Vagina (tissue), 2 donors: ENCODE measurements at regions not wholly inside any gene's neighbourhood (a gene's known extent, or its start where the extent isn't known, plus 50 kb on each side); places are given as distances from the start of the nearest gene placed in this dataset.

Experiments
- DNase-seq, 2 donors: peaks; one replicate each; pipeline ENCODE4 v3.0.0-alpha.2; 2017; ENCODE audit errors: extremely low spot score in 2 of 2
- H3K27ac ChIP-seq: fragments of 200-600 bp; sonication (generic); one replicate; pipeline ENCODE4 v1.5.1; 2019
- H3K27me3 ChIP-seq: fragments of 200-600 bp; sonication (generic); one replicate; pipeline ENCODE4 v1.5.1; 2019
- H3K36me3 ChIP-seq, 2 donors: fragments of 200-600 bp; sonication (generic); one replicate each; pipeline ENCODE4 v1.5.1; 2017 to 2019
- H3K4me1 ChIP-seq: fragments of 200-600 bp; sonication (generic); one replicate; pipeline ENCODE4 v1.5.1; 2019
- H3K4me3 ChIP-seq, 2 donors: fragments of 200-600 bp; sonication (generic); 1 replicate in 1 of 2; 2 replicates in 1 of 2; pipeline ENCODE4 v1.5.1; 2016 to 2019
- H3K9me3 ChIP-seq: fragments of 200-600 bp; sonication (generic); one replicate; pipeline ENCODE4 v1.5.1; 2019
- CTCF ChIP-seq, 3 experiments: fragments of 450-650 bp in 2 of 3; fragments of 200-600 bp in 1 of 3; sonication (generic) in 1 of 3; IDR thresholded peaks; one replicate each; pipeline ENCODE4 v1.5.1; 2017 to 2019; ENCODE audit warnings: antibody characterized with exemption in 3 of 3, mild to moderate bottlenecking in 2 of 3, moderate library complexity in 2 of 3
- POLR2A ChIP-seq, 2 donors: fragments of 450-650 bp; IDR thresholded peaks; one replicate each; pipeline ENCODE4 v1.6.1; 2017; ENCODE audit warnings: antibody characterized with exemption in 2 of 2, mild to moderate bottlenecking in 2 of 2, moderate library complexity in 2 of 2
- POLR2AphosphoS5 ChIP-seq, 2 donors: sonication (generic); formaldehyde crosslinking; IDR thresholded peaks; one replicate each; pipeline ENCODE4 v1.9.0; 2017; ENCODE audit warnings: antibody characterized with exemption in 2 of 2, mild to moderate bottlenecking in 2 of 2, low read depth in 1 of 2; ENCODE audit not compliant: insufficient read depth in 1 of 2
- intact Hi-C: fragments of 100-400 bp; cut with DNase I; formaldehyde crosslinking; loops from one replicate; pipeline ENCODE4 v1.15.1; 2023

DNA sequence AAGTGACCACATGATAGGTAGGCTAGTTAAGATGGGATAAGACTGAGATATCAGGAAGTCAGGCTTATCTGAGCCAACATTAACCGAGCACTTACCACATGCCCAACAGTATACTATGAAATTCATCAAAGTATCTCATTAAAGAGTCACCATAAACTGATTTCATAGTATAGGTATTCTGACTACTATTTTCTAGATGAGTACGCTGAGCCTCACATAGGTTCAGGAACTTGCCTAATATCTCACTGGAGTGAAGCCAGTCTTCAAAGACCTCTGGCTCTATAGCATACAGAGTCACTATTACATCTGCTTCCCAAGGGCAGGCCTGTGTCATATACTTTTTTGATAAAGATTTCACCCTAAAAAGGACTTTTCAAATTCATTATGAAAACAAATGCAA lies 115.6 kb upstream of the NGF start:
- Histone ChIP-seq H3K4me3 (no peak overlapping the region), H3K27me3 (no peaks in the 10 kb centered on the region), H3K9me3 (no peaks in the 10 kb centered on the region), H3K4me1 (no peaks in the 10 kb centered on the region), H3K27ac (no peak overlapping the region), H3K36me3 (no peaks in the 10 kb centered on the region)
- TF ChIP-seq CTCF (IDR thresholded peaks at IDR 0.05) (no peak), POLR2A (IDR thresholded peaks at IDR 0.05) (no peak), POLR2AphosphoS5 (IDR thresholded peaks at IDR 0.05; ENCODE audit: insufficient read depth in 1 of 2, low read depth in 1 of 2) (no peak)
- intact Hi-C loops = loop anchor here (10.0 kb wide), 1 partner anchor 99 kb away; no protein-coding TSS in a partner anchor
- DNase-seq = no peak

- intact Hi-C loops = loop anchor here (10.0 kb wide), 1 partner anchor 98 kb away; no protein-coding TSS in a partner anchor
- Histone ChIP-seq H3K36me3 (no peaks in the 10 kb centered on the region), H3K4me3 (no peak overlapping the region), H3K9me3 (no peaks in the 10 kb centered on the region), H3K4me1 (no peaks in the 10 kb centered on the region), H3K27ac (no peak overlapping the region), H3K27me3 (no peaks in the 10 kb centered on the region)
- no peak for DNase-seq
- TF ChIP-seq POLR2AphosphoS5 (IDR thresholded peaks at IDR 0.05; ENCODE audit: insufficient read depth in 1 of 2, low read depth in 1 of 2) (no peak), POLR2A (IDR thresholded peaks at IDR 0.05) (no peak), CTCF (IDR thresholded peaks at IDR 0.05) (no peak)
These were observed 114.7 kb upstream of the NGF start for GRCh38 chr1:115452600-115453329.

DNA sequence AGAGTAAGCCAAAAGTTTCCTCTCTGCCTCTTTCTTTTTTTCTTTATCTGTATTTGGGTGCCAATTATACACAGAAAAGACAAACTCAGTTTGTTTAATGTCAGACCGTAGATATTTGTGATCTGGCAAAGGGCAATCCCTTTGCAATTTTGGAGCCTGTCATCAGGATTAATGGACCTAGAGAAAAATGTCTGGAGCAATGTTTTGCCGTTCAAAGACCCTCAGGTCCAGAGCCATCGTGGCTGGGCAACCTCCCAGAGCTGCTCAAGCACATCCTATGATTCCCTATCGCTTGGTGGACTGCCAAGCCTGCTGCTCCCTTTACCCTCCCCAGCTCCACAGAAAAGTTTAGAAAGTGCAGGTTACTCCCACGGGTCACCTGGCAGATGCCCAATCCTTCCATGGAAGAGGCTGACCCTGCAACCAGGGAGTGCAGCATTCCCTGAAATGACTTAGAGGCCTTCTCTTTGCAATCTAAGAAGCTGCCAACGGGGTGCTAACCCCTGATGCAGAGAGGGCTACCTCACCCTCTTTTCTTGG lies 112.5 kb upstream of the NGF start:
- Histone ChIP-seq H3K36me3 (no peaks in the 10 kb centered on the region), H3K27me3 (no peaks in the 10 kb centered on the region), H3K27ac (no peak overlapping the region), H3K9me3 (no peaks in the 10 kb centered on the region), H3K4me1 (no peaks in the 10 kb centered on the region), H3K4me3 (no peak overlapping the region)
- TF ChIP-seq POLR2AphosphoS5 (IDR thresholded peaks at IDR 0.05; ENCODE audit: insufficient read depth in 1 of 2, low read depth in 1 of 2) (no peak), CTCF (IDR thresholded peaks at IDR 0.05) (no peak), POLR2A (IDR thresholded peaks at IDR 0.05) (no peak)
- intact Hi-C loops = loop anchor here (10.0 kb wide), 1 partner anchor 96 kb away; no protein-coding TSS in a partner anchor
- no peak for DNase-seq

GRCh38 chr1:115448282-115449044 lies 110.4 kb upstream of the NGF start:
- H3K4me3 ChIP-seq = no peak overlapping the region
- no peaks in the 10 kb centered on the region for H3K4me1 ChIP-seq
- TF ChIP-seq POLR2AphosphoS5 (IDR thresholded peaks at IDR 0.05; ENCODE audit: insufficient read depth in 1 of 2, low read depth in 1 of 2) = no peak
- TF ChIP-seq POLR2A (IDR thresholded peaks at IDR 0.05) = no peak
- no peak for TF ChIP-seq CTCF (IDR thresholded peaks at IDR 0.05)
- H3K36me3 ChIP-seq = no peaks in the 10 kb centered on the region
- no peaks in the 10 kb centered on the region for H3K9me3 ChIP-seq
- no peak overlapping the region for H3K27ac ChIP-seq
- intact Hi-C loops = no loop called here
- no peak for DNase-seq
- H3K27me3 ChIP-seq = no peaks in the 10 kb centered on the region
